ENCODE measurements at regions not wholly inside any gene's neighbourhood (a gene's known extent, or its start where the extent isn't known, plus 50 kb on each side); places are given as distances from the start of the nearest gene placed in this dataset.

- TF ChIP-seq TCF7 (IDR thresholded peaks at IDR 0.05; ENCODE audit: borderline replicate concordance), result no peak
Measured at GRCh38 chr2:239516954-239517305, 116.1 kb upstream of the HDAC4 start (continued).

GRCh38 chr2:239516286-239516953 lies 115.6 kb upstream of the HDAC4 start:
- Histone ChIP-seq H3K9me1 (ENCODE audit: control insufficient read depth, insufficient read depth, low read length) (no peaks in the 10 kb centered on the region), H3K27ac (ENCODE audit: extremely low read depth, low read depth, low read length) (no peak overlapping the region), H3K4me3 (no peak overlapping the region), H3K9ac (ENCODE audit: insufficient read depth in 1 of 2, low read depth in 2 of 2, low read length in 2 of 2) (no peak overlapping the region), H3K4me1 (replicated peaks in 1 of 2; ENCODE audit: control insufficient read depth in 2 of 2, insufficient read depth in 2 of 2, low read length in 2 of 2) (no peaks in the 10 kb centered on the region; a peak in 1 of 5 replicates), H3K27me3 (ENCODE audit: control insufficient read depth in 2 of 2, insufficient read depth in 2 of 2, low read length in 2 of 2) (peaks cover 4 to 54% of the 10 kb centered on the region in 2 experiments; a peak in 4 of 5 replicates), H3K79me2 (ENCODE audit: control insufficient read depth, insufficient read depth, low read length) (no peaks in the 10 kb centered on the region), H3K4me2 (ENCODE audit: insufficient read depth, low read length) (no peak overlapping the region), H3K9me3 (replicated peaks; ENCODE audit: control insufficient read depth, insufficient read depth, low read depth, low read length) (no peaks in the 10 kb centered on the region), H4K20me1 (replicated peaks; ENCODE audit: control insufficient read depth, insufficient read depth, low read length) (no peaks in the 10 kb centered on the region), H3K36me3 (ENCODE audit: control insufficient read depth, insufficient read depth, low read length) (no peaks in the 10 kb centered on the region), H2AFZ (ENCODE audit: low read depth, low read length) (no peak overlapping the region)
- ChIA-PET CTCF (ENCODE audit: low intra/inter-chr PET ratio) (no interaction called here), POLR2A (no interaction called here)
- no peak for DNase-seq (ENCODE audit: extremely low read depth in 1 of 4, low spot score in 3 of 4)
- no peak for FAIRE-seq
- intact Hi-C loops (cut with micrococcal nuclease), result no loop called here
- no TSS peak for BruUV-seq (replicated peaks)
- no peak for ATAC-seq
- WGBS (ENCODE audit: insufficient coverage, low coverage, missing lambda C conversion rate), result 0% methylated on average over 5 of the region's 13 CpGs
- TF ChIP-seq NFIC (IDR thresholded peaks at IDR 0.05), result peak; percentile 41
- TF ChIP-seq DLX4 (CRISPR knock-in tag; IDR thresholded peaks at IDR 0.05), result no peak
- TF ChIP-seq ZBTB33 (CRISPR knock-in tag; IDR thresholded peaks at IDR 0.05), result no peak
- in situ Hi-C loops (cut with MboI), result no loop called here
